Loucy (cell line): ENCODE measurements at regions not wholly inside any gene's neighbourhood (a gene's known extent, or its start where the extent isn't known, plus 50 kb on each side); places are given as distances from the start of the nearest gene placed in this dataset.

Source experiments
- CTCF ChIP-seq: fragments of 200-600 bp; sonication (generic); conservative IDR thresholded peaks from 2 replicates; pipeline ENCODE4 v1.5.1; 2014; ENCODE audit warnings: mild to moderate bottlenecking, antibody characterized with exemption, low read length
- EZH2phosphoT487 ChIP-seq: fragments of 200-600 bp; IDR thresholded peaks from 2 replicates; pipeline ENCODE4 v1.6.1; 2018; ENCODE audit warnings: antibody characterized with exemption, mild to moderate bottlenecking, moderate library complexity, borderline replicate concordance

DNA sequence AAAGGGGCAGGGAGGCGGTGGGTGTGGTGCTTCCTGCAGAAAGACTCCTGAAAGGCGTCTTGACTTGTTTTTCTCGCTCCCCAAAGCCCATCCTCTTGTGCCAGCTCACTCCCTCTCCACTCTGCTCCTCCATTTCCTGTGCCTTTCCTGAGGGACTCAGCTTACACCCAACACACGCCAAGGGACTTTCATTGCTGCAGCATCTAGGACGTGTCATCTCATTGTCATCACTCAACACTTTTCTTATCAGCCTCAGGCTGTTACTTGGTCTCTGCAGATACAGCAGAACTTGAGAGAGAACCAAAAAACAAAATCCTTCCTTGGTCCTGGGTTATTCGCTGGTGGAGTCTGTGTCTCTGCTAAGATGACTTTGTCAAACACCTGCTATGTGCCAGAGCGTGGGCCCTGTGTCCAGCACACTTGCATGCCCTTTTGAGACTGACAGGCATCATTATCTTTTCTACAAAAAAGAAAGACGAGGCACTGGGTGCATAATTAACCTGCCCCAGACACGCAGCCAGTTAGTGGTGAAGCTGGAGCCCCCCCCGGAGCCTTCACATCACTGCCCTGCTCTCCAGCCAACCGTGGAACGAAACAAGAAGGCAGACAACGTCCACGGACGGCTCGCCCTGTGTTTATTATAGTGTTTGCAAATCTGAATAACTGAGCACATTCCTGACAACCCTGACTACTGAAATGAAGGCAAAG is 261.7 kb upstream of the HDAC4 start:
- TF ChIP-seq CTCF (no peak), EZH2phosphoT487 (no peak)
